ENCODE measurements at regions not wholly inside any gene's neighbourhood (a gene's known extent, or its start where the extent isn't known, plus 50 kb on each side); places are given as distances from the start of the nearest gene placed in this dataset.

GRCh38 chr10:70969188-70969587 is 80.8 kb upstream of the PCBD1 start:
- POLR2A ChIA-PET, result no interaction called here
- CTCF ChIA-PET, result no interaction called here
- H3K36me3 ChIP-seq (ENCODE audit: control insufficient read depth in 2 of 2, insufficient read depth in 1 of 2, low read length in 2 of 2), result no peaks in the 10 kb centered on the region
- no peaks in the 10 kb centered on the region; the same call in 1 of the 2 replicates for H3K9me3 ChIP-seq (ENCODE audit: control insufficient read depth, insufficient read depth, low read depth, low read length)
- H3K27ac ChIP-seq (ENCODE audit: extremely low read depth, low read depth, low read length), result no peak overlapping the region
- TF ChIP-seq ZNF514 (tag by site-specific recombination; IDR thresholded peaks at IDR 0.05) (no peak), ZBTB26 (tag by site-specific recombination; optimal IDR thresholded peaks at IDR 0.05) (no peak), ZNF292 (tag by site-specific recombination; IDR thresholded peaks at IDR 0.05; ENCODE audit: borderline replicate concordance, low read depth) (no peak), ZBTB10 (tag by site-specific recombination; IDR thresholded peaks at IDR 0.05) (no peak), ZNF404 (tag by site-specific recombination; IDR thresholded peaks at IDR 0.05) (no peak), ZEB2 (tag by site-specific recombination; IDR thresholded peaks at IDR 0.05) (no peak), ZFP41 (tag by site-specific recombination; IDR thresholded peaks at IDR 0.05; ENCODE audit: borderline replicate concordance) (no peak), ZNF610 (tag by site-specific recombination; IDR thresholded peaks at IDR 0.05; ENCODE audit: borderline replicate concordance) (no peak), ZNF623 (tag by site-specific recombination; IDR thresholded peaks at IDR 0.05) (no peak), ZNF629 (tag by site-specific recombination; IDR thresholded peaks at IDR 0.05) (no peak), ZNF211 (tag by site-specific recombination; IDR thresholded peaks at IDR 0.05; ENCODE audit: low read depth) (no peak), ZBTB20 (tag by site-specific recombination; IDR thresholded peaks at IDR 0.05) (no peak), ZNF529 (tag by site-specific recombination; IDR thresholded peaks at IDR 0.05; ENCODE audit: insufficient replicate concordance) (no peak)
- no peak overlapping the region for H3K4me3 ChIP-seq (ENCODE audit: low read depth, low read length)
- H3K4me1 ChIP-seq (ENCODE audit: control insufficient read depth, insufficient read depth, low read length), result no peaks in the 10 kb centered on the region

- POLR2A ChIA-PET, result no interaction called here
- H3K36me3 ChIP-seq (ENCODE audit: control insufficient read depth in 2 of 2, insufficient read depth in 1 of 2, low read length in 2 of 2), result no peaks in the 10 kb centered on the region
- no peak overlapping the region for H3K4me3 ChIP-seq (ENCODE audit: low read depth, low read length)
- H3K27ac ChIP-seq (ENCODE audit: extremely low read depth, low read depth, low read length), result no peak overlapping the region
- TF ChIP-seq ZBTB26 (tag by site-specific recombination; optimal IDR thresholded peaks at IDR 0.05), result no peak
- TF ChIP-seq ZBTB8A (tag by site-specific recombination; IDR thresholded peaks at IDR 0.05), result no peak
- no peak for TF ChIP-seq ZNF747 (tag by site-specific recombination; IDR thresholded peaks at IDR 0.05)
- TF ChIP-seq ZNF544 (tag by site-specific recombination; IDR thresholded peaks at IDR 0.05), result no peak
- TF ChIP-seq ZNF555 (tag by site-specific recombination; conservative IDR thresholded peaks at IDR 0.05), result no peak
- no peak for TF ChIP-seq ZSCAN5A (tag by site-specific recombination; IDR thresholded peaks at IDR 0.05)
- no peak for TF ChIP-seq ZNF292 (tag by site-specific recombination; IDR thresholded peaks at IDR 0.05; ENCODE audit: borderline replicate concordance, low read depth)
- TF ChIP-seq PRDM6 (tag by site-specific recombination; IDR thresholded peaks at IDR 0.05), result no peak
- TF ChIP-seq SETDB1 (IDR thresholded peaks at IDR 0.05; ENCODE audit: insufficient read length, low read length), result no peak
- TF ChIP-seq ZFHX2 (tag by site-specific recombination; conservative IDR thresholded peaks at IDR 0.05), result no peak
- no peak for TF ChIP-seq ZBTB48 (tag by site-specific recombination; IDR thresholded peaks at IDR 0.05)
- TF ChIP-seq ZSCAN23 (tag by site-specific recombination; IDR thresholded peaks at IDR 0.05), result no peak
- no peak for TF ChIP-seq ZNF266 (tag by site-specific recombination; IDR thresholded peaks at IDR 0.05; ENCODE audit: low read depth)
- TF ChIP-seq OVOL3 (tag by site-specific recombination; IDR thresholded peaks at IDR 0.05), result no peak
- no peak for TF ChIP-seq MEIS1 (CRISPR knock-in tag; IDR thresholded peaks at IDR 0.05; ENCODE audit: borderline replicate concordance)
- TF ChIP-seq HOXA7 (CRISPR knock-in tag; IDR thresholded peaks at IDR 0.05; ENCODE audit: borderline replicate concordance), result no peak
- TF ChIP-seq ZNF580 (tag by site-specific recombination; IDR thresholded peaks at IDR 0.05), result no peak
- CTCF ChIA-PET, result interaction anchor here (1.0 kb wide), 1 partner anchor 235 kb away, joined by 3 read pairs; no protein-coding TSS in a partner anchor
- no peaks in the 10 kb centered on the region; the same call in 1 of the 2 replicates for H3K9me3 ChIP-seq (ENCODE audit: control insufficient read depth, insufficient read depth, low read depth, low read length)
- no peaks in the 10 kb centered on the region; the same call in 1 of the 2 replicates for H3K4me1 ChIP-seq (ENCODE audit: control insufficient read depth, insufficient read depth, low read length)
Observed at GRCh38 chr10:70970830-70971229, 82.5 kb upstream of the PCBD1 start.

Measured in HEK293 (cell line).